CD4-positive, alpha-beta T cell treated with Interleukin-6 for 4 hours (primary cell): ENCODE measurements at regions not wholly inside any gene's neighbourhood (a gene's known extent, or its start where the extent isn't known, plus 50 kb on each side); places are given as distances from the start of the nearest gene placed in this dataset.

Experiments used
- DNase-seq: peaks from one replicate; pipeline ENCODE4 v3.0.0-alpha.2; 2020; ENCODE audit warnings: mixed read lengths

DNA sequence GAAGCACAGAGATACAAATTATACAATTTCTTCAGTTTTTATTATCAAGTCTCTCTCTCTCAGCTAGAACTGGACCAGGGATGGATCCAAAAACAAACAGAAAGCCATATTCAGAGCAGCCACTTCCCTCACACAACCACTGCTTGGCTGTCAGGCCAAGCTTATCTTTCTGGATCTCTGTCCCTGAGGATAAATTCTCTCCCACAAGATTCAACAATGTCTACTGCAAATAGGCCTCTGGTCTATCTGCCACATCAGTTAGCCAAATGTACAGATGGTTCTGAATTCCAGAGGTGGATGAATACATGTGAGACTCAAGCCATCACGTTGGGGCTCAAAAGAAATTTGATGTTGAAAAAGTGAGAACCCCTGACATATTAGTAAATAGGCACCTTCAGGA, 350.9 kb downstream of the LTN1 start:
- no peak for DNase-seq

DNA sequence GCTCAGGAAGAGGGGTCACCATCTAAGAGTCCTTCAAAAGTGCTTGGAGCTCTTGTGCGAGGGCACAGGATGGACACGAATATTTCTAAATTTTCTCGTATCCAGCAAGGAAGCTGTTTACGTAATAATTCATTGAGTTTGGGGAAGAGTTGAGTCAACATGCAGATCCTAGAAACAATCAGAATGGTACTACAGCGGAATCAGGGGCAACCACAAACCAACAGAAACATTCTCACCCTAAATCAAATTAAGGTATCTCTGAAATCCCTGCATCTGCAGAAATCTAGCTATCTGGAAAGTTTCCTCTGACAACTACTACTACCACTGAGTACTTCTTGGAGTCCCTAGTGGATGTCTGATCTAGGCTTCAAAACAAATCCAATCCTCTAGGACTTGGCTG, 352.4 kb downstream of the LTN1 start:
- DNase-seq = no peak

DNA sequence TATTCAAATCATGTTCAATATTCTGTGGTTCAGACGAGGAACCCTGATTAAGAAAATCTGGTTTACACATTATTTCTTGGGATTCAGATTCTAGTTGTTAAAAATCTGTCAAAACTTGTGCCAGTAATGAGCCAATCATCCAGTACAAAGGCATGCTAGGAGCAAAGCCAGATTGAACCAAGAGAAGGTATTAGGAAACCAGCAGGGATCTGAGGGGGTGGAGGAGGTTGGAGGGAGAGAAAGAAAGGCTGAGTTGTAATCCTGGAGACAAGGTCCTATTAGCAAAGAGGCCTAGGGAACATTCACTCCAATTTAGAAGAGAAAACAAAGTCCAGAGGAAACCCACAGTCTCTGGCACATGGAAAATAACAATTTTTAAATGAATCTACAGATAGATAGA, 352.9 kb downstream of the LTN1 start:
- no peak for DNase-seq

DNA sequence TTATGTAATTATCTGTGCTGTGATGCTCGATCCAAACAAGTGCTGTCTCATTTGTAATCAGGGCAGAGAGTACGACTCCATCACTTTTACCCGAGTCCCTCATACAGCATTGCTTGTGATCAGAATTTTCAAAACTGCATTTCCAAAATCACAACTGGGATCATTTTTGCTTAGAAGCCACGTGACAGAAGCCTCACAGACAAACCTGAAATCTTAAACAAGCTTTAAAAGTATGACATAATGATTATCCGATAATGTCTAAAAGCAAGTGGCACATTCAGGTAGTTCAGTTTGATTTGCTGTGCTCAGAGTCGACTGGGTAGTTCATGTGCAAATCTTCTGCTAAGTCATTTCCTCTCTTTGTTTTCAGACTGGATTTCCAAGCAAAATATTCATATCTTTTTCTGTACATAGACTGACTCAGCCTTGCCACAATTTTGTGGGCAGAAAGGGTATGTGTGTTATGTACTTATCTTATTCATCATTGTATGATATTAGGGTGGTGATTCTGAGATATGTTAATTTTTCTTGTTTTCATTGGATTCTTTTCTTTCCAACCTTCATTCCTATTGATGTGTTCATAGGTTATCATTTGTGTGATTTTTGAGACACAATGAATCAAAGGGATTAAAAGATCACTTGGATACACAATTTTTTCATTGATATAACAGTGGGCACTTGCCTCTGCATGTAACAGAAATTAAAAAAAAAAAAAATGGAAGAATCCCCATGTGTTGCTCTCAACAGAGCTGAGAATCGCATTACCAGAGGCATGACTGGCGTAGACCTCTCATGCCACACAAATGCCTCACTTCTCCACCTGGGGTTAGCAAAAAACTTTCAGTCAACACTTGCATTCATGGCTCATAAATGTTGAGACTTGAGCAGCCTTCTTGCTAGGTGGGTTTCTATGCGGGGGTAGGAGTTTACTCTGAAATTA, 355.7 kb downstream of the LTN1 start:
- no peak for DNase-seq

DNA sequence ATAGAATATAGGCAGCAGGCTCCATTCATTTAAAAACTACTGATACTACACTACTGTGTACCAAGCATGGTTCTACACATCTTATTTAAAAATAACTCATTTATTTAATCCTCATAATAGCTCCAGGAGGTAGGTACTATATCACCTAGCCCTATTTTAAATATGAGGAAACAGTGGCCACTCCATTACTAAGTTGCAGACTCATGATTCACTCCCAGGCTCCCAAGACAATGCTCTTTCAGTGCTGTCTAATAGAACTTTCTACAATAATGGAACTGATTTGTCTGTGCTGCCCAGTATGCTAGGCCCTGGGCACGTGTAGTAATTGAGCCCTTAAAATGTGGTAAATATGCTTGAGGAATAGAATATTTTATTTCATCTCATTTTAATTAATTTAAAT, 357.1 kb downstream of the LTN1 start:
- no peak for DNase-seq

DNA sequence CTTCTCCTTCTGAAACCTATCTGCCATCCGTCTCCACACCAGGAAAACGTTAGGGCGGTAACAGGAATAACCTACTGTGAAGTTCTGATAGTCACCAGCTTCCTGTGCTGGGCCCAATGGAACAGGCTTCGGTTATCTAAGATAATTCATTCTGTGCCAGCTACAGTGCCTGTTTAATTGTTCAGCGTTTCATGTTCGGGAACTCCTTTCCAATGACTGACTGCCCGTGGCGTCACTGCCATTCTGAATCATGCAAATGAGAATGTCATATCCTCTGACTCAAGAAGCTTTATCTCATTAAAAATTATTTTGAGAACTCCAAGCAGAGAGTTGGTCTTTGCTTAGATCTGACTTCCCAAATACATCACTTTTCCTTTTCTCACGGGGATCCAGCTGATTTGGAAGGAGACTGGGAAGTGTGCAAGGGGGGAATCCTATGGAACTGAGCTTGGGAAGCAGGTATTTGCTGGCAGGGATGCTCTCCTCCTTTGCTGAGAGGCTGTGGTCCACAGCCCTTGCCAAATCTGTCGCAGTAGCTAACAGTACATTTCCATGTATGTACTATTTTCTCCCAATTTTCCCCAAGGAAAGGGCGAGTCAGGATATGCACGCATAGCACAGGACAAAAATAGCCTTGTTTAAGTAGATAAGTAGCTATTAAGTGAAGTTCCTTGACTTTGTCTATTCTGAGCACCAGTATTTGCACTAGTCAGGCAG, 358.7 kb downstream of the LTN1 start:
- no peak for DNase-seq

DNA sequence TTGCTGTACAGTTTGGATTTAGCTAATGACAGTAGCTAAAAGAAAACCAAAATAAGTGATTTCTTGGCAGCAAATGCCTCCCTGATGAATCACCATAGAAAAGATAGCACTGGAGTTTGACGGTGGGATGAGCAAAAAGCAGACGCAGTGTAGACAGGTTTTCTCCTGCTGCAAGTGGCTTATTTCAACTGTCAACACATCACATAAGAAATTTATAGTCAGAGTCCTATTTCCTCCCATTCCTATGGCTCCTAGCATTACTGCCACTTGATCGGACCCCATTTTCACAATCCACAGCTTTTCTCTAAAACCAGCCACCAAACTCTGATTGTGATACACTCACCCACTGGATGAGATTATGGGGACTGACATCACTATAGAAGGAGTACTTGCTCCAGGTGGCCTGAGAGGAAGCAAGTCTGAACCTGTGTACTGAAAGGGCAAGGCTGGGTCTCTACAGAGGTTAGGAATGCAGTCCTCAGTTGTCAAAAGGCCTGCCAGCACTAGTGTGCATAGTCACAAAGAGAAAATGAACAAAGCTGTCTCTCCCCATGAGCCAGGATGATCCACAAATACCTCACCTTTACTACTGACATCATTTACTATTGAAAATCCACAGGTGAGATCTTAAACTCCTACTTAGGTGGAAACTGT, 359.8 kb downstream of the LTN1 start:
- no peak for DNase-seq

DNA sequence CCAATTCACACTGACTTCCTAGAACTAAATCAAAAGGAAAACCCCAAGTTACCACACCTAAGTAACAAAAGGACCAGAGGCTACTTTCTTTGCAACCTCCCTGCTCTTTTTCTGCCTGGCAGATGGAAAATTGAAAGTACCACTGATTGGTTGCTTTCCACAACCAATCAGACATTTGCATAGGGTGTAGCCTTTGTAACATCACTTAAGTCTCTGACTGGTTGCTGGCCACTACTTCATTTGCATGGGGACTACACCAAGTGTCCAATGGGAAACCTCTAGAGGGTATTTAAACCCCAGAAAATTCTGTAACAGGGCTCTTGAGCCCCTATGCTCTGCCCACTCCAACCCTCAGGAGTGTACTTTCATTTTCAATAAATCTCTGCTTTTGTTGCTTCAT, 365.0 kb downstream of the LTN1 start:
- no peak for DNase-seq

DNA sequence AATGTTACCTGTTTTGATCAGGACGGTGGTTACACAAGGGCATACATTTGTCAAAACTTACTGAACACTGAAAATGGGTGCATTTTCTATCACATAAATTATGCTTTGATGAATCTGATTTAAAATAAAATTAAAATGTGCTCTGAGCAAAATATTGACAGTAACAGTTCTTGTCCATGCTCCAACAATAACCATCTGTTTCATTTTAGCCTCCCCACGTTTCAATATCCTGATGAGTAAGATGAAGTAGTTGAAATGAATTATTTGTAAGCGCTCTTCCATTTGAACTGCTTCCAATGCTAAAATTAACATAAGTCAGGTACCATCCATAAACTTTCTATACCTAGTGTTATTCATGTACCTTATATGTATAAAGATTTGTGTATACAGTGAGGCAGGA, 365.4 kb downstream of the LTN1 start:
- DNase-seq = no peak

DNA sequence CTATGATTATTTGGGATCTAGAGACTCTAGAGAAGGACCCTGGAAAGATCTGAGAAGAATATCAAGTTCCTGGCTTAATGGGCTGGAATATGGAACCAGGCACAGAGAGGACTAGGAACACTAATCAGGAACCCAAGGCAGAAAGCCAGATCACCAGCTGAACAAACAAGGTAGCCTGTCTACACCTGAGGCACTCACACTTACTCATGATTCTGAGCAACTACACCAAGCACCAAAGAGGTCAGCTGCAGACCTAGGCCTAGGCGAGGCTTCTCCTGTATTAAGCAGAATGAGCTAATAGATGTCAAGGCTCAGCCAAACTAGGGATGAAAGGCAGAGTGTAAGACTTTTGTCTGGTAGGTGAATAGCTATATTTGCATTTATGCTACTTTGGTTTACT, 368.1 kb downstream of the LTN1 start:
- no peak for DNase-seq

DNA sequence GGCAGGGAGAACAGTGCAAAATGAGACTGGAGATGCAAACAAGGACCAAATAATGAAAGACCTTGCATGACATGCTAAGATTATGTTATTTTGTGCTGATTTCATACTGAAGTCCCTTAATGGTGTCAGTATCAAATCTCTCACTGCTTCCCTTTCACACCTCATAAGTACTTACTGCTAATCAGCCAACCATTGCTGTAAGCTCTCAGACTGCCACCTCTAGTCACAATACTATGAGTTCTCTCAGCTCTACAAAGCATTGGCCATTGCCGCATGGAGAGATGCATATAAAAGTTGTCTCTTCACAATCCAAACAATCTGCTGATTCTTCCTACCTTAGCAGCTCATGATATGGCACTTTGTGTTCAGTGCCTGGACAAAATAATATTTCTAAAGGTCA, 375.4 kb downstream of the LTN1 start:
- DNase-seq = no peak

DNA sequence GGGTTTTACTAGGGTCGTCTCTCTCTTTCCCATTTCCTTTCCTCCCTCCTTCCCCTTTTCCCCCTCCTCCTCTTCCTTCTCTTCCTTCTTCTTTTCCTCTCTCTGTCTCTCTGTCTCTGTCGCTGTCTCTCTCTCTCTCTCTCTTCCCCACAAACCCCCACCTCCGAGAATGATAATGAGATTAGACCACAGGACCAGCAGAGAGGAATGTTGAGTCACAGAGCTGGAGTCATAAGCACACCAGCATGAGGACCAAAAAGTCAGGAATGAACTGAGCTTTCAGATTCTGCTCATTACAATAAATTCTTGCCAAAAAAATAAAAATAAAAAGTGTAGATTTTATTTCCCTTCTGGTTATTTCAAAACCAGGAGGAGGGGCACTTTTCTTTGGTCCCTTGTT, 377.4 kb downstream of the LTN1 start:
- DNase-seq = no peak

DNA sequence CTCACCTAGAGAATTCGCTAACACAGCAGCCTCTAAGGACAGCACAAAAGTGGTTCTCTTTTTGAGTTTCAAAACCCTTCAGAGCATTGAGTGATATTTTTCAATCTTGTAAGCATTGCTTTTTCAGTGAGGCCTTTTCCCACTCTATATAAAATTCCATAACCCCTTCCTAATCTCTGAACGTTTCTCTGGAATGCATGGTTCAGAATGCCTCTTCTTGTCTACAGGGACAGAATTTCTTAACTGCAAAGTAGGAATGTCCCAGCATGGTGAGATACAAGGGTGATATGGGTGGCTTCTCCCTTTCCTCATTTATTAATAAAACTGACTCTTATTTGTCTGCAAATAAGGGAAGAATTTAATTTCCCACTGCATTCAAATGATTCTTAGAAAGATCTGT, 377.9 kb downstream of the LTN1 start:
- no peak for DNase-seq

DNA sequence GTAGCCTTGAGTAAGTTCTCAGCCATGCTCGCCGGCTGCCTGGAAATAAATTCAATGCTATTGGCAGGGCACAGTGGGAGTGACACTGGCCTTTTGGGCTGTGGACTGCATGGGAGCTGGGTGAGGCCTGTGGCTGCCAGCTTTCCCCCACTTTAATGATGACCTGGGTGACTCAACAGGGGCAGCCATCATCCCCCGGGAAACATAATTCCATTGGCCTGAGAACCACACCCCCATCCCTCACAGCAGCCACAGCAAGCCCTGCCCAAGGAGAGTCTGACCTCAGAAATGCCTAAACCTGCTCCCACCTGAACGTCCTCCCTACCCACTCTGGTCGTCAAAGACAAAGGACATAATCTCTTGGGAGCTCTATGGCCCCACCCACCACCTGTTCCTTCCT, 384.0 kb downstream of the LTN1 start:
- DNase-seq = no peak

DNA sequence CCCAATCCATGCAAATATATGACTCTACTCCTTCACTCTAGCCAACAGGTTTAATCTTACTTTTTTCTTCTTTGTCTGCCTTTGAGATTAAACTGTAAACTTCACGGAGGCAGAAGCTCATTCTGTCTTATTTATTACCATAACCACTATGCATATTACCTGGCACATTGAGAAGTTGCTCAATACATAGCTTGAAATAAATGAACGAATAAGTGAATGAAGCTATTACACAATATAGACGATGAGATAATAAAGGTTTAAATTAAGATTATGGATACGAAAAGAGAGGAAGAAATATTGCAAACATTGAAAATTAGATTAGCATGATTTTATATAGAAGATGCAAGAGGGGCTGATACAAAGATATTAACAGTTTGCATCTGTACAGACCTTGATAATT, 385.1 kb downstream of the LTN1 start:
- no peak for DNase-seq

DNA sequence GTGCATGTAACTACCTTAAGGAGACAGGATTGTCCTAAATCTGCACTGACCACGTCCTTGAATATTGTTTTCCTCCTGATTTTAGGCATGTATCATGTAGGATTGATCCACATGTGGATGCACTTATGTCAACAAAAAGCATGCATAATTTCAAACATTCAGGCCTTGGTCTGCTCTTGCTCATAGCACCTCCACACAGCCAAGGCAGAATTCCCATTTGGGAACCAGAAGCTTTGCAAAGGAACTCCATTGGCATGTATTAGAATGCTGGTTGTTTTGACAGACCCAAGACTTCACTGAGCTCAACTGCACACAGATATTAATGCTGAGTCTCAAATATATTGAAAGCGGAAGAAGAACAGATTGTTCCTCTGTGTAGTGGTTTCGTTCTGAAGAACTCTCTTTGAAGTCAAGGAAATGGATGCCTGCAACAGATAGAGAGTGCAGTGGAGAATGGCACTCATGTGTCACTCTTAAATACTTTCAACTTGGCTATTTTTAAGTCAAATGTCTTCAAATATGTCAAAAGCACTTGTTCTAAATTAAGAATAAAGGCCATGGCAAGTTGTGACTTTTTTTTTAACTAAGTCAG, 387.6 kb downstream of the LTN1 start:
- DNase-seq = no peak

DNA sequence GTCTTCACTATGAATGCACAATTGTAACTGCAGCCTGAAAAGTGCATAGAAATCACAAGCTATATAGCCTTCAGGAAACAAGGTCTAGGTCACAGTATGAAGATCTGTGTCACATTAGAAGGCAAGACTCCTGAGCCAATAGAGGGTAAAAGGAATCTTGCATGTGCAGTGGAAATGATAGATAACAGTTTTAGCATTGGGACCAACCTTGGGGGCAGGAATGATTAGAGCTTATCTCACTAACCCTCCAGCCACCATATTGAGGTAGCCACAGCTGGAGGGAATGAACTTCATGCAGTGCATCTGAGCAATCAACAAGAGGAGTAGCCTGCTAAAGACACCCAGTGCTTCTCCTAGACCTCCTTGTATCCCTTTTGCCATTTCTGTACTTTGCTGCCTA, 390.1 kb downstream of the LTN1 start:
- no peak for DNase-seq

DNA sequence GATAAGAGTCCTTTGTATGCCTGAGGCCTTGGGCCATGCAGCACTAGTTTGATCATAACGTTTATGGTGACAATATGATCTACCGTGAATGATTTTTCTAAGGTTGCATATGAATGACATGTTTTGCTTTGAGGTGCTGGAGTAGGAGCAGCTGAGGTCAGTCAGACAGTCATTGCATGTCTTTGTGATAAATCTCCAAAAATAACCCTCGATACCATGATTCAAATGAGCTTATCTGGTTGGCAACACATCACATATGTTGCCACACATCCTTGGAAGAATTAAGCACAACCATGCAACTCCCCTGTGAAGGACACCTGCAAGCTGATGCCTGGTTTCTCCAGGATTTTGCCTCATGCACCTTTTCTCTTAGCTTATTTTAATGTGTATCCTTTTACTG, 394.5 kb downstream of the LTN1 start:
- no peak for DNase-seq

DNA sequence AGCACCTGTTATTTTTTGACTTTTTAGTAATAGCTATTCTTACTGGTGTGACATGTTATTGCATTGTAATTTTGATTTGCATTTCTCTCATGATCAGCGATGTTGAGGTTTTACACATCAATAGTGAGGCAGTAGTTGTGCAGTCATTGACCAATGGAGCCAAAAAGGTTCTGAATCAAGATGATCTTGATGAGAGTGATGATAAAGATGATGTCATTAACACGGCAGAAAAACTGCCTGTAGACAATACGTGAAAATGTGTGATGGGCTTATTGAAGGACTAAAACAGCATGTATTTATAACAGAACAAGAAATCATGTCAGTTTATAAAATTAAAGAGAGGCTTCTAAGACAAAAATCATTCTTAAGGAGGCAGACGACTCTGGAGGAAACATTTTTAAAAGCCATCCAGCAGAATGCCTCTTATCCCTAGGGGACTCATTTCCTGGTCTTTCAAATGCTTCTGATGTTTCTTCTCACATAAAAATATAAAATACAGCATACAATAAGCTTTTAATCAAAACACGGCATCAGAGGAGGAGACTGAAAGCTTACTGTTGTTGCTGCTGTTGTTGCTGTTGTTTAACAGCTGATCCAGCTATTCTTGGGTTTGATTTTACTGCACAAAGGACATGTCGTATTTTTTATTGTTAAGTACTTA, 400.3 kb downstream of the LTN1 start:
- DNase-seq = no peak

DNA sequence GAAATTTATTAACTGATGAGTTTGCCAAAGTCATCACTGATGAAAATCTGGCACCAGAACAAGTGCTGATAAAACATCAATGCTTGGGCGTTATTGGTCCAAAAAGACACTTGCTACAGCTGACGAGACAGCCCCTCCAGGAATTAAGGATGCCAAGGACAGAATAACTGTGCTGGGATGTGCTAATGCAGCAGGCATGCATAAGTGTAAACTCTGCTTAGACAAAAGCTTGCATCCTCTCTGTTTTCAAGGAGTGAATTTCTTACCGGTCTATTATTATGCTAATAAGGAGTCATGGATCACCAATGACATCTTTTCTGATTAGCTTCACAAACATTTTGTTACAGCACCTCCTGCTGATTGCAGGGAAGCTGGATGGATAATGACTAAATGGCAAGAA, 402.0 kb downstream of the LTN1 start:
- DNase-seq = no peak

DNA sequence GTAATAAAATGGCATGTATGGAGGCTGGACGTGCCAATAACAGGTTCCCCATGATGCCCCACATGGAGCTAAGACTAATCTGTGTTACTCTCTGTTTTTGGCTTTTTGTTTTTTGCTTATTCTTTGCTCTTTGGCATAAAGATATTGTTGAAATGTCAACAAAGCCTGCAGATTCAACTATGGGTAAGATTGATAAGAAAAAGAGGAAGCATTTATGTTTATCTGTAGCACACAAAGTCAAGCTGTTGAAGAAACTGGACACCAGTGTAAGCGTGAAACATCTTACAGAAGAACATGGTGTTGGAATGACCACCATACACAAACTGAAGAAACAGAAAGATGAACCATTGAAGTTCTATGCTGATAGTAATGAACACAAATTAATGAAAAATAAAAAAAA, 402.7 kb downstream of the LTN1 start:
- DNase-seq = no peak

DNA sequence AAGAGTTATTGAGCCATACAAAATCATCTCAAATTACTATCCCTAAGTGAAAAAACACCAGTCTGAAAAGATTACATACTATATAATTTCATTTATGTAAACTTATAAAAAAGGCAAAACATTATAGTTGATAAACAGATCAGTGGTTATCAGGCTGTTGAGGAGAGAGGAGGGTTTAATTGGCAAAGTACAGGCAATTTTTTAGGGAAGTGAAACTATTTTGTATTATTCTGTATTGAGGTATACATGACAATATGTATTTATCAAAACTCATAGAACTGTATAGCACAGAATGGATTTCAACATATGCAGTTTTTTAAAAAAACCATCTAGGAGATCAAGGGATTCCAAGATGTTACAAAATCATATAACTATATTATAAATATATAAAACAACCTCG, 403.7 kb downstream of the LTN1 start:
- DNase-seq = no peak

DNA sequence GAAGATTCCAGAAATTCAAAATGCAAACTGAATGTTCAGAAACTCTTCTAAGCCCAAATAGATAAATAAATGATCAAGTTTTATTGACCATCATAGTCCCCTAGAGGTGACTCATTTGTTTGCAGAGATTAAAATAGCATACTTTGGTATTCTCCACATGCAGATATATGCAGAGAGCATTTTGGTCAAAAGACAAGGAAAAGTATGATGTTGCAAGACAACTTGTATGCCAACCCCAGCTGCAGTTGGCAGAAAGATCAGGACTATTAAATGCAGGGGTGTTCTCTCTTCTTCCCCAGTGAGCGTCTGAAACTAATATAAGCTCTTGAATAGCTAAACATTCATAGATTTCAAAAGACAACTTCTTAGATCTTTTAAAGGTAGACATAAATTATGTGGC, 404.9 kb downstream of the LTN1 start:
- no peak for DNase-seq
